ENCODE measurements at regions not wholly inside any gene's neighbourhood (a gene's known extent, or its start where the extent isn't known, plus 50 kb on each side); places are given as distances from the start of the nearest gene placed in this dataset.

- no peak for TF ChIP-seq EZH2phosphoT487 (IDR thresholded peaks at IDR 0.05; ENCODE audit: borderline replicate concordance)
- no peak for TF ChIP-seq CTCF (conservative IDR thresholded peaks at IDR 0.05; ENCODE audit: low read length)
- Histone ChIP-seq H3K4me3 (ENCODE audit: low read length, poor library complexity, severe bottlenecking) (no peak overlapping the region), H3K9me3 (ENCODE audit: insufficient read depth, low read depth, low read length) (no peaks in the 10 kb centered on the region)
These were observed 617.7 kb upstream of the SLITRK1 start for GRCh38 chr13:84500016-84500415.

GRCh38 chr13:84497613-84498012 is 615.3 kb upstream of the SLITRK1 start:
- Histone ChIP-seq H3K4me3 (ENCODE audit: low read length, poor library complexity, severe bottlenecking) (no peak overlapping the region), H3F3A (ENCODE audit: low read depth) (no peaks in the 10 kb centered on the region), H3K9ac (ENCODE audit: low read depth, low read length, poor library complexity, severe bottlenecking) (no peak overlapping the region), H2AFZ (ENCODE audit: low read length) (no peak overlapping the region), H3K4me2 (ENCODE audit: low read depth, low read length, poor library complexity, severe bottlenecking) (no peak overlapping the region), H3K9me3 (ENCODE audit: insufficient read depth, low read depth, low read length) (no peaks in the 10 kb centered on the region), H3K9me2 (replicated peaks; ENCODE audit: low read depth, low read length) (no peaks in the 10 kb centered on the region), H3K36me3 (ENCODE audit: insufficient read depth, low read length) (no peaks in the 10 kb centered on the region), H3K4me1 (ENCODE audit: insufficient read depth, low read length, poor library complexity, severe bottlenecking) (no peaks in the 10 kb centered on the region), H4K20me1 (ENCODE audit: insufficient read depth, low read length, poor library complexity, severe bottlenecking) (no peaks in the 10 kb centered on the region), H3K27me3 (ENCODE audit: insufficient read depth, low read length, poor library complexity, severe bottlenecking) (no peaks in the 10 kb centered on the region), H3K79me2 (ENCODE audit: insufficient read depth, low read length) (no peaks in the 10 kb centered on the region)
- TF ChIP-seq EZH2phosphoT487 (IDR thresholded peaks at IDR 0.05; ENCODE audit: borderline replicate concordance) (no peak), CTCF (conservative IDR thresholded peaks at IDR 0.05; ENCODE audit: low read length) (no peak)

More at GRCh38 chr13:84500016-84500415, 617.7 kb upstream of the SLITRK1 start:
- Histone ChIP-seq H2AFZ (ENCODE audit: low read length) (no peak overlapping the region), H3K79me2 (ENCODE audit: insufficient read depth, low read length) (no peaks in the 10 kb centered on the region), H3K4me2 (ENCODE audit: low read depth, low read length, poor library complexity, severe bottlenecking) (no peak overlapping the region), H3K4me1 (ENCODE audit: insufficient read depth, low read length, poor library complexity, severe bottlenecking) (no peaks in the 10 kb centered on the region), H3K9ac (ENCODE audit: low read depth, low read length, poor library complexity, severe bottlenecking) (no peak overlapping the region), H3K36me3 (ENCODE audit: insufficient read depth, low read length) (no peaks in the 10 kb centered on the region), H3K9me2 (replicated peaks; ENCODE audit: low read depth, low read length) (no peaks in the 10 kb centered on the region), H4K20me1 (ENCODE audit: insufficient read depth, low read length, poor library complexity, severe bottlenecking) (no peaks in the 10 kb centered on the region), H3F3A (ENCODE audit: low read depth) (no peaks in the 10 kb centered on the region), H3K27me3 (ENCODE audit: insufficient read depth, low read length, poor library complexity, severe bottlenecking) (no peaks in the 10 kb centered on the region)

GRCh38 chr13:84491952-84492351 is 609.7 kb upstream of the SLITRK1 start:
- Histone ChIP-seq H3K9me2 (replicated peaks; ENCODE audit: low read depth, low read length) (no peaks in the 10 kb centered on the region), H4K20me1 (ENCODE audit: insufficient read depth, low read length, poor library complexity, severe bottlenecking) (no peaks in the 10 kb centered on the region), H3K36me3 (ENCODE audit: insufficient read depth, low read length) (no peaks in the 10 kb centered on the region), H3K4me1 (ENCODE audit: insufficient read depth, low read length, poor library complexity, severe bottlenecking) (no peaks in the 10 kb centered on the region), H3K4me2 (ENCODE audit: low read depth, low read length, poor library complexity, severe bottlenecking) (no peak overlapping the region), H3K79me2 (ENCODE audit: insufficient read depth, low read length) (no peaks in the 10 kb centered on the region), H3K9me3 (ENCODE audit: insufficient read depth, low read depth, low read length) (no peaks in the 10 kb centered on the region), H3F3A (ENCODE audit: low read depth) (no peaks in the 10 kb centered on the region), H2AFZ (ENCODE audit: low read length) (no peak overlapping the region), H3K27me3 (ENCODE audit: insufficient read depth, low read length, poor library complexity, severe bottlenecking) (no peaks in the 10 kb centered on the region), H3K9ac (ENCODE audit: low read depth, low read length, poor library complexity, severe bottlenecking) (no peak overlapping the region), H3K4me3 (ENCODE audit: low read length, poor library complexity, severe bottlenecking) (no peak overlapping the region)
- TF ChIP-seq EZH2phosphoT487 (IDR thresholded peaks at IDR 0.05; ENCODE audit: borderline replicate concordance) = no peak
- TF ChIP-seq CTCF (conservative IDR thresholded peaks at IDR 0.05; ENCODE audit: low read length) = no peak
